ENCODE measurements at regions not wholly inside any gene's neighbourhood (a gene's known extent, or its start where the extent isn't known, plus 50 kb on each side); places are given as distances from the start of the nearest gene placed in this dataset.

- H3K27ac ChIP-seq (ENCODE audit: low read depth in 2 of 2, low read length in 1 of 2), result no peak overlapping the region
- ChIA-PET CTCF (no interaction called here), POLR2A (no interaction called here)
- no peak for DNase-seq
- H3K9me2 ChIP-seq, result no peaks in the 10 kb centered on the region
- TF ChIP-seq RFX5 (IDR thresholded peaks at IDR 0.05; ENCODE audit: low read length) (no peak), IRF3 (IDR thresholded peaks at IDR 0.05; ENCODE audit: low read depth, low read length) (no peak)
- no peak overlapping the region for H3K4me2 ChIP-seq
- no peaks in the 10 kb centered on the region for H3F3A ChIP-seq (replicated peaks; ENCODE audit: insufficient read depth)
- no peak overlapping the region for H2AFZ ChIP-seq (ENCODE audit: low read depth)
- no peaks in the 10 kb centered on the region for H3K4me1 ChIP-seq (ENCODE audit: control insufficient read depth in 1 of 2, insufficient read depth in 2 of 2, low read depth in 1 of 2, low read length in 1 of 2)
- H4K20me1 ChIP-seq (ENCODE audit: insufficient read depth), result no peaks in the 10 kb centered on the region
- H3K27me3 ChIP-seq (ENCODE audit: insufficient read depth), result no peaks in the 10 kb centered on the region
- no peak overlapping the region for H3K4me3 ChIP-seq (ENCODE audit: low read depth in 2 of 2, low read length in 1 of 2)
- H3K79me2 ChIP-seq (ENCODE audit: insufficient read depth), result no peaks in the 10 kb centered on the region
- H3K9me3 ChIP-seq, result no peaks in the 10 kb centered on the region
- H3K9ac ChIP-seq, result no peak overlapping the region
- H3K36me3 ChIP-seq (replicated peaks in 1 of 2; ENCODE audit: control insufficient read depth in 1 of 2, insufficient read depth in 2 of 2, low read length in 1 of 2), result no peaks in the 10 kb centered on the region
Observed at GRCh38 chr5:88117546-88117945, 151.1 kb downstream of the TMEM161B start.

GRCh38 chr5:88116396-88116795 is 152.2 kb downstream of the TMEM161B start:
- no peak overlapping the region for H2AFZ ChIP-seq (ENCODE audit: low read depth)
- no peaks in the 10 kb centered on the region for H3K9me3 ChIP-seq
- no peaks in the 10 kb centered on the region for H3K4me1 ChIP-seq (ENCODE audit: control insufficient read depth in 1 of 2, insufficient read depth in 2 of 2, low read depth in 1 of 2, low read length in 1 of 2)
- TF ChIP-seq TAF1 (IDR thresholded peaks at IDR 0.05; ENCODE audit: borderline replicate concordance, low read depth, low read length) (no peak), EZH2phosphoT487 (IDR thresholded peaks at IDR 0.05; ENCODE audit: borderline replicate concordance, low read depth) (no peak), GABPA (IDR thresholded peaks at IDR 0.05; ENCODE audit: low read depth) (no peak), ZBTB33 (IDR thresholded peaks at IDR 0.05; ENCODE audit: borderline replicate concordance, low read depth) (no peak), YY1 (IDR thresholded peaks at IDR 0.05; ENCODE audit: low read depth) (no peak)
- POLR2A ChIA-PET, result no interaction called here
- H3K27me3 ChIP-seq (ENCODE audit: insufficient read depth), result no peaks in the 10 kb centered on the region
- no peak for DNase-seq
- H3K4me2 ChIP-seq, result no peak overlapping the region
- H3F3A ChIP-seq (replicated peaks; ENCODE audit: insufficient read depth), result no peaks in the 10 kb centered on the region
- no peak overlapping the region for H3K4me3 ChIP-seq (ENCODE audit: low read depth in 2 of 2, low read length in 1 of 2)
- no peak overlapping the region for H3K9ac ChIP-seq
- no peaks in the 10 kb centered on the region for H3K36me3 ChIP-seq (replicated peaks in 1 of 2; ENCODE audit: control insufficient read depth in 1 of 2, insufficient read depth in 2 of 2, low read length in 1 of 2)
- no peak overlapping the region for H3K27ac ChIP-seq (ENCODE audit: low read depth in 2 of 2, low read length in 1 of 2)
- CTCF ChIA-PET, result interaction anchor here (0.9 kb wide), 1 partner anchor 11 kb away, joined by 3 read pairs; no protein-coding TSS in a partner anchor
- H3K79me2 ChIP-seq (ENCODE audit: insufficient read depth), result no peaks in the 10 kb centered on the region
- no peaks in the 10 kb centered on the region for H3K9me2 ChIP-seq
- no peaks in the 10 kb centered on the region for H4K20me1 ChIP-seq (ENCODE audit: insufficient read depth)

- CTCF ChIA-PET, result interaction anchor here (1.3 kb wide), 1 partner anchor 25 kb away, joined by 4 read pairs; no protein-coding TSS in a partner anchor
- Histone ChIP-seq H3K27me3 (ENCODE audit: insufficient read depth) (no peaks in the 10 kb centered on the region), H3K36me3 (replicated peaks in 1 of 2; ENCODE audit: control insufficient read depth in 1 of 2, insufficient read depth in 2 of 2, low read length in 1 of 2) (no peaks in the 10 kb centered on the region), H3K27ac (ENCODE audit: low read depth in 2 of 2, low read length in 1 of 2) (no peak overlapping the region), H4K20me1 (ENCODE audit: insufficient read depth) (no peaks in the 10 kb centered on the region), H3K9ac (no peak overlapping the region), H3K4me3 (ENCODE audit: low read depth in 2 of 2, low read length in 1 of 2) (no peak overlapping the region), H3K4me1 (ENCODE audit: control insufficient read depth in 1 of 2, insufficient read depth in 2 of 2, low read depth in 1 of 2, low read length in 1 of 2) (no peaks in the 10 kb centered on the region), H2AFZ (ENCODE audit: low read depth) (no peak overlapping the region), H3K4me2 (no peak overlapping the region), H3K9me3 (no peaks in the 10 kb centered on the region), H3K9me2 (no peaks in the 10 kb centered on the region), H3F3A (replicated peaks; ENCODE audit: insufficient read depth) (no peaks in the 10 kb centered on the region), H3K79me2 (ENCODE audit: insufficient read depth) (no peaks in the 10 kb centered on the region)
- 13% methylated on average over 3 of the region's 3 CpGs for whole genome bisulfite sequencing (ENCODE audit: low lambda C conversion rate)
- TF ChIP-seq NRF1 (IDR thresholded peaks at IDR 0.05; ENCODE audit: low read depth, low read length) (no peak), CTCF (IDR thresholded peaks at IDR 0.05) (no peak), SMC3 (IDR thresholded peaks at IDR 0.05; ENCODE audit: low read depth, low read length) (no peak)
- POLR2A ChIA-PET, result no interaction called here
- DNase-seq, result no peak
Observed at GRCh38 chr5:88115211-88115610, 153.4 kb downstream of the TMEM161B start.

Measured in SK-N-SH (cell line).